Left renal pelvis (tissue), 4 donors: ENCODE measurements at regions not wholly inside any gene's neighbourhood (a gene's known extent, or its start where the extent isn't known, plus 50 kb on each side); places are given as distances from the start of the nearest gene placed in this dataset.
A peak's percentile ranks its signal among the peaks of the same experiment; 100 is the strongest.

Source experiments
- DNase-seq, 4 donors: peaks; one replicate each; pipeline ENCODE4 v3.0.0-alpha.2; 2013; ENCODE audit warnings: low read depth in 4 of 4, low spot score in 3 of 4

GRCh38 chr3:107067421-107067820 lies 309.8 kb upstream of the CCDC54 start:
- DNase-seq, result no peak

- no peak for DNase-seq
Observed at GRCh38 chr3:107068980-107069379, 308.3 kb upstream of the CCDC54 start.

GRCh38 chr3:107076946-107077345 lies 300.3 kb upstream of the CCDC54 start:
- no peak for DNase-seq

- no peak for DNase-seq
Observed at GRCh38 chr3:107077391-107077790, 299.8 kb upstream of the CCDC54 start.

GRCh38 chr3:107082527-107082926 lies 294.7 kb upstream of the CCDC54 start:
- DNase-seq, result no peak

GRCh38 chr3:107085261-107085660 lies 292.0 kb upstream of the CCDC54 start:
- DNase-seq, result no peak

- no peak for DNase-seq
Observed at GRCh38 chr3:107092121-107092520, 285.1 kb upstream of the CCDC54 start.

- DNase-seq, result no peak
Observed at GRCh38 chr3:107098864-107099263, 278.4 kb upstream of the CCDC54 start.

GRCh38 chr3:107100137-107100536 lies 277.1 kb upstream of the CCDC54 start:
- no peak for DNase-seq

GRCh38 chr3:107100573-107100972 lies 276.7 kb upstream of the CCDC54 start:
- DNase-seq, result no peak

GRCh38 chr3:107103786-107104185 lies 273.5 kb upstream of the CCDC54 start:
- DNase-seq, result no peak

GRCh38 chr3:107106316-107106715 lies 270.9 kb upstream of the CCDC54 start:
- DNase-seq, result no peak

- no peak for DNase-seq
Observed at GRCh38 chr3:107106907-107107306, 270.3 kb upstream of the CCDC54 start.

GRCh38 chr3:107110596-107111305 lies 266.5 kb upstream of the CCDC54 start:
- no peak for DNase-seq

- no peak for DNase-seq
Observed at GRCh38 chr3:107111872-107112271, 265.4 kb upstream of the CCDC54 start.

- DNase-seq, result no peak
Observed at GRCh38 chr3:107112356-107112755, 264.9 kb upstream of the CCDC54 start.

GRCh38 chr3:107116251-107116650 lies 261.0 kb upstream of the CCDC54 start:
- no peak for DNase-seq

- DNase-seq, result no peak
Observed at GRCh38 chr3:107117156-107117555, 260.1 kb upstream of the CCDC54 start.

- DNase-seq, result peak in 3 of 4 donors; percentile 46 to 54 (median 47)
Observed at GRCh38 chr3:107117922-107118536, 259.2 kb upstream of the CCDC54 start.

GRCh38 chr3:107124885-107125284 lies 252.4 kb upstream of the CCDC54 start:
- no peak for DNase-seq

GRCh38 chr3:107128946-107129345 lies 248.3 kb upstream of the CCDC54 start:
- DNase-seq, result peak in 1 of 4 donors; percentile 30

- no peak for DNase-seq
Observed at GRCh38 chr3:107130089-107130700, 247.0 kb upstream of the CCDC54 start.
